ENCODE measurements at regions not wholly inside any gene's neighbourhood (a gene's known extent, or its start where the extent isn't known, plus 50 kb on each side); places are given as distances from the start of the nearest gene placed in this dataset.

DNA sequence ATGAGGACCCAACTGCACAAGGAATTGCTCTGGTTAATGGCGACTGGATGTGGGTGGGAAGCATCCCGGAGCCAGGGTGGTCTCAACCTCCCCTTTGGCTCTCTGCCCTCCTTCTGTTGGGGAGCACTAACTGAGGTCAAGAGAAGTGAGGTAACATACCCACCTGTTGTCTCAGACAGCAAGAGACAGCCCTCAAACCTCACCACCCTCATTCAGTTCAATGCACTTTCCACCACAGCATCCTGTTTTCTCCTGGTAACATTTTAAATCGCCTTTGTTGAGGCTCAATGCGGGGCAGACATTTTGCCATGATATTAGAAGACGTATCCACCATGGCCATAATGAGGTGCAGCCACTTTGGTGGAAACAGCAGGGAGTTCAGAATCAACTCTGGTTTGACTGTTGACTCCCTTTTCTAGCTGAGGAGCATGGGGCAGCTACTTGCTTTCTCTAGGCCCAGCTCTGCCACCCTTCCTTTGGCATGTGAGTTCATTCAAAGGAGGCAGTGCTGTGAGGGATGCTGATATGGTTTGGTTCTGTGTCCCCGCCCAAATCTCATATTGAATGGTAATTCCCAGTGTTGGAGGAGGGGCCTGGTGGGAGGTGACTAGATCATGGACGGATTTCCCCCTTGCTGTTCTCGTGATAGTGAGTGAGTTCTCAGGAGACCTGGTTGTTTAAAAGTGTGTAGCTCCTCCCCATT lies 338.6 kb downstream of the PCNX1 start:
- no peaks in the 10 kb centered on the region for H3K27me3 ChIP-seq (ENCODE audit: low read length)
- no peak overlapping the region for H3K9ac ChIP-seq (ENCODE audit: low read length)
- H3F3A ChIP-seq (ENCODE audit: low read length, unreplicated experiment), result no peaks in the 10 kb centered on the region
- H2AFZ ChIP-seq (ENCODE audit: low read length), result no peak overlapping the region
- no peak overlapping the region for H3K27ac ChIP-seq (ENCODE audit: low read length)
- H3K79me2 ChIP-seq (ENCODE audit: low read length), result no peaks in the 10 kb centered on the region
- ChIA-PET CTCF (no interaction called here), POLR2A (ENCODE audit: unreplicated experiment) (no interaction called here)
- no peaks in the 10 kb centered on the region for H3K9me3 ChIP-seq (ENCODE audit: low read length)
- H4K20me1 ChIP-seq (ENCODE audit: low read length), result no peaks in the 10 kb centered on the region
- peaks cover 13% of the 10 kb centered on the region for H3K4me1 ChIP-seq (ENCODE audit: insufficient read depth, low read length)
- H3K36me3 ChIP-seq (ENCODE audit: low read depth, low read length), result no peaks in the 10 kb centered on the region
- no peaks in the 10 kb centered on the region for H3K9me2 ChIP-seq (replicated peaks; ENCODE audit: low read length)
- BruUV-seq (replicated peaks), result no TSS peak
- no peak overlapping the region for H3K4me3 ChIP-seq (ENCODE audit: low read length)
- no peak for DNase-seq
- intact Hi-C loops (cut with micrococcal nuclease), result no loop called here
- no peak overlapping the region for H3K4me2 ChIP-seq (ENCODE audit: low read length)
- TF ChIP-seq, protein P1, sequence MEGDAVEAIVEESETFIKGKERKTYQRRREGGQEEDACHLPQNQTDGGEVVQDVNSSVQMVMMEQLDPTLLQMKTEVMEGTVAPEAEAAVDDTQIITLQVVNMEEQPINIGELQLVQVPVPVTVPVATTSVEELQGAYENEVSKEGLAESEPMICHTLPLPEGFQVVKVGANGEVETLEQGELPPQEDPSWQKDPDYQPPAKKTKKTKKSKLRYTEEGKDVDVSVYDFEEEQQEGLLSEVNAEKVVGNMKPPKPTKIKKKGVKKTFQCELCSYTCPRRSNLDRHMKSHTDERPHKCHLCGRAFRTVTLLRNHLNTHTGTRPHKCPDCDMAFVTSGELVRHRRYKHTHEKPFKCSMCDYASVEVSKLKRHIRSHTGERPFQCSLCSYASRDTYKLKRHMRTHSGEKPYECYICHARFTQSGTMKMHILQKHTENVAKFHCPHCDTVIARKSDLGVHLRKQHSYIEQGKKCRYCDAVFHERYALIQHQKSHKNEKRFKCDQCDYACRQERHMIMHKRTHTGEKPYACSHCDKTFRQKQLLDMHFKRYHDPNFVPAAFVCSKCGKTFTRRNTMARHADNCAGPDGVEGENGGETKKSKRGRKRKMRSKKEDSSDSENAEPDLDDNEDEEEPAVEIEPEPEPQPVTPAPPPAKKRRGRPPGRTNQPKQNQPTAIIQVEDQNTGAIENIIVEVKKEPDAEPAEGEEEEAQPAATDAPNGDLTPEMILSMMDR (conservative IDR thresholded peaks at IDR 0.05; ENCODE audit: low read depth, low read length), result no peak
- no peak for TF ChIP-seq EZH2phosphoT487 (IDR thresholded peaks at IDR 0.05; ENCODE audit: borderline replicate concordance, low read length)
- TF ChIP-seq EZH2 (IDR thresholded peaks at IDR 0.05; ENCODE audit: low read length, unreplicated experiment), result no peak
- no peak for ATAC-seq

DNA sequence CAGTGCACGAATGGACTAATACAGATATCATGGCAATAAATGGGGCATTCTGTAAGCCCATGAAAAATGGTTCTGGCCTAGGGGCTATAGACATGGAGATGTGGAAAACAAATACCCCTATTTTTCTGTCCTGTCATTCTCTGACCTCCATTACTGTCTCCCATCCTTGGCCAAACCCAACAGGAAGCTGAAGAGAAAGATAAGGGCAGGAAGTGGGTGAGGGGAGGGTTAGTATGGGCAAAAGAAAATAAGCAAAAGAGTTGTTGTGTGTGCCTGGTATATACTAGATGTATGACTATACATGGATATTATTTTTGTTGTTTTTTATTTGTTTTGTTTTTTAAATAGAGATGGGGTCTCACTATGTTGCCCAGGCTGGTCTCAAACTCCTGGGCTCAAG lies 339.3 kb downstream of the PCNX1 start:
- POLR2A ChIA-PET (ENCODE audit: unreplicated experiment), result no interaction called here
- Histone ChIP-seq H3K27me3 (ENCODE audit: low read length) (no peaks in the 10 kb centered on the region), H3F3A (ENCODE audit: low read length, unreplicated experiment) (no peaks in the 10 kb centered on the region), H3K9ac (ENCODE audit: low read length) (no peak overlapping the region), H3K4me3 (ENCODE audit: low read length) (no peak overlapping the region), H3K9me2 (replicated peaks; ENCODE audit: low read length) (no peaks in the 10 kb centered on the region), H3K79me2 (ENCODE audit: low read length) (no peaks in the 10 kb centered on the region), H4K20me1 (ENCODE audit: low read length) (no peaks in the 10 kb centered on the region), H3K4me1 (ENCODE audit: insufficient read depth, low read length) (peaks cover 13% of the 10 kb centered on the region), H2AFZ (ENCODE audit: low read length) (no peak overlapping the region), H3K4me2 (ENCODE audit: low read length) (no peak overlapping the region), H3K27ac (ENCODE audit: low read length) (no peak overlapping the region), H3K36me3 (ENCODE audit: low read depth, low read length) (no peaks in the 10 kb centered on the region), H3K9me3 (ENCODE audit: low read length) (no peaks in the 10 kb centered on the region)
- intact Hi-C loops (cut with micrococcal nuclease), result no loop called here
- TF ChIP-seq EZH2 (IDR thresholded peaks at IDR 0.05; ENCODE audit: low read length, unreplicated experiment), result no peak
- TF ChIP-seq EZH2phosphoT487 (IDR thresholded peaks at IDR 0.05; ENCODE audit: borderline replicate concordance, low read length), result no peak
- TF ChIP-seq, protein P1 (conservative IDR thresholded peaks at IDR 0.05; ENCODE audit: low read depth, low read length), result no peak
- CTCF ChIA-PET, result no interaction called here
- ATAC-seq, result no peak
- no TSS peak for BruUV-seq (replicated peaks)
- DNase-seq, result no peak

DNA sequence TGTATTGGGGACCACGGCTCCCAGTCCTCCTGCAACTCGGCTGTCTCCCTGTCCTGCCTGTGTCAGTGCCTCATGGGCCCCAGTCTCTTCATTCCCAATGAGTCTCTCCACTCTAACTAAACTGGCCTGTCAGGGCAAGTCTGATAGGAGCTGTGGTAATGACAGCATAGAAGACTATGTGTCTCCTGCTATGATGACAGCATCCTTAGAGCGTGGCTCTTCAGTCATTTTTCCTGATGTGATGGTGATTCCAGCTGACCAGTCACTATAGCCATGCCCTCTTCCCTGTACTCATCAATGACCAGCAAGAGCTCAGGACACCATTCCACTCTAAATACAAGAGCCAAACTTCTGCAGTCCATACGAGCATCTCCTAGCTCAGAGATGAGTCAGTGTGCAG lies 339.8 kb downstream of the PCNX1 start:
- Histone ChIP-seq H3K4me1 (ENCODE audit: insufficient read depth, low read length) (peaks cover 13% of the 10 kb centered on the region), H3K27me3 (ENCODE audit: low read length) (no peaks in the 10 kb centered on the region), H3K27ac (ENCODE audit: low read length) (no peak overlapping the region), H3K9ac (ENCODE audit: low read length) (no peak overlapping the region), H4K20me1 (ENCODE audit: low read length) (no peaks in the 10 kb centered on the region), H3K4me3 (ENCODE audit: low read length) (no peak overlapping the region), H3K36me3 (ENCODE audit: low read depth, low read length) (no peaks in the 10 kb centered on the region), H2AFZ (ENCODE audit: low read length) (no peak overlapping the region), H3K9me3 (ENCODE audit: low read length) (no peaks in the 10 kb centered on the region), H3K4me2 (ENCODE audit: low read length) (no peak overlapping the region), H3K9me2 (replicated peaks; ENCODE audit: low read length) (no peaks in the 10 kb centered on the region), H3K79me2 (ENCODE audit: low read length) (no peaks in the 10 kb centered on the region), H3F3A (ENCODE audit: low read length, unreplicated experiment) (no peaks in the 10 kb centered on the region)
- no peak for DNase-seq
- intact Hi-C loops (cut with micrococcal nuclease), result no loop called here
- ChIA-PET POLR2A (ENCODE audit: unreplicated experiment) (no interaction called here), CTCF (no interaction called here)
- no peak for ATAC-seq
- TF ChIP-seq EZH2phosphoT487 (IDR thresholded peaks at IDR 0.05; ENCODE audit: borderline replicate concordance, low read length), result no peak
- TF ChIP-seq EZH2 (IDR thresholded peaks at IDR 0.05; ENCODE audit: low read length, unreplicated experiment), result no peak
- TF ChIP-seq, protein P1 (conservative IDR thresholded peaks at IDR 0.05; ENCODE audit: low read depth, low read length), result no peak
- BruUV-seq (replicated peaks), result no TSS peak
